ENCODE measurements at regions not wholly inside any gene's neighbourhood (a gene's known extent, or its start where the extent isn't known, plus 50 kb on each side); places are given as distances from the start of the nearest gene placed in this dataset.

DNA sequence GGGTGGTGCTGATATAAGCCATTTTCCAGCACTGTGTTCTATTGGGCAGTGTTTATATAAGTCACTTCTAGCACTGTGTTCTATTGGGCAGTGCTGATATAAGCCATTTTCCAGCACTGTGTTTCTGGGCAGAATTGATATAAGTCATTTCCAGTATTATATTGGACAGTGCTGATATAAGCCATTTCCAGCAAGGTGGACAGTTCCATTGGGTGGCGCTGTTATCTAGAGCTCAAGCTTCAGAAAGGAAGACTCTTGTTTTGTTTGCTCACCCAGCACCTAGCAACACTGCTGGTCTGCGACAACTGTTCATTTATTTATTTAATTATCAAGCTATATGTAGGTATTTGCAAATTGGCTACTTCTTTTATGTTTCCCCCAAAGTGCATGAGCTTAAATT lies 690.3 kb downstream of the AACS start:
- H3K4me3 ChIP-seq (ENCODE audit: low read depth, low read length), result no peak overlapping the region
- TF ChIP-seq, protein P1, sequence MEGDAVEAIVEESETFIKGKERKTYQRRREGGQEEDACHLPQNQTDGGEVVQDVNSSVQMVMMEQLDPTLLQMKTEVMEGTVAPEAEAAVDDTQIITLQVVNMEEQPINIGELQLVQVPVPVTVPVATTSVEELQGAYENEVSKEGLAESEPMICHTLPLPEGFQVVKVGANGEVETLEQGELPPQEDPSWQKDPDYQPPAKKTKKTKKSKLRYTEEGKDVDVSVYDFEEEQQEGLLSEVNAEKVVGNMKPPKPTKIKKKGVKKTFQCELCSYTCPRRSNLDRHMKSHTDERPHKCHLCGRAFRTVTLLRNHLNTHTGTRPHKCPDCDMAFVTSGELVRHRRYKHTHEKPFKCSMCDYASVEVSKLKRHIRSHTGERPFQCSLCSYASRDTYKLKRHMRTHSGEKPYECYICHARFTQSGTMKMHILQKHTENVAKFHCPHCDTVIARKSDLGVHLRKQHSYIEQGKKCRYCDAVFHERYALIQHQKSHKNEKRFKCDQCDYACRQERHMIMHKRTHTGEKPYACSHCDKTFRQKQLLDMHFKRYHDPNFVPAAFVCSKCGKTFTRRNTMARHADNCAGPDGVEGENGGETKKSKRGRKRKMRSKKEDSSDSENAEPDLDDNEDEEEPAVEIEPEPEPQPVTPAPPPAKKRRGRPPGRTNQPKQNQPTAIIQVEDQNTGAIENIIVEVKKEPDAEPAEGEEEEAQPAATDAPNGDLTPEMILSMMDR (conservative IDR thresholded peaks at IDR 0.05; ENCODE audit: low read depth, low read length), result no peak
- no peak for DNase-seq (ENCODE audit: low read depth)

DNA sequence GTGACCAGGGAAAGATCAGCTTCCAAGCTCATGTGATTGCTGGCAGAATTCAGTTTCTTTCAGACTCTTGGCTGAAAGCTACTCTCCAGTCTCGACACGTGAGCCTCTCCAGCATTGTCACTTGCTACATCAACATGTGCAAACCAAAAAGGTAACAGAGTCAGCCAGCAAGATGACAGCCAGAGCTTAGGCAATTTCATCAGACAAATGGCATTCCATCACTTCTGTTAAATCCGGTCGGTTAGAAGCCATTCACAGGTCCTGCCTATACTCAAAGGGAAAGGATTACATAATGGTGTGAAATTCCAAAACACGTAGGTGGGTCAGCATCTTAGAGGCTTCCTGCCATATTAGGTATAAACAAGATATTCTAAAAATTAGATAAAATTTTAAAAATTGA lies 700.9 kb downstream of the AACS start:
- H3K4me3 ChIP-seq (ENCODE audit: low read depth, low read length), result no peak overlapping the region
- TF ChIP-seq, protein P1 (conservative IDR thresholded peaks at IDR 0.05; ENCODE audit: low read depth, low read length), result no peak
- DNase-seq (ENCODE audit: low read depth), result no peak

DNA sequence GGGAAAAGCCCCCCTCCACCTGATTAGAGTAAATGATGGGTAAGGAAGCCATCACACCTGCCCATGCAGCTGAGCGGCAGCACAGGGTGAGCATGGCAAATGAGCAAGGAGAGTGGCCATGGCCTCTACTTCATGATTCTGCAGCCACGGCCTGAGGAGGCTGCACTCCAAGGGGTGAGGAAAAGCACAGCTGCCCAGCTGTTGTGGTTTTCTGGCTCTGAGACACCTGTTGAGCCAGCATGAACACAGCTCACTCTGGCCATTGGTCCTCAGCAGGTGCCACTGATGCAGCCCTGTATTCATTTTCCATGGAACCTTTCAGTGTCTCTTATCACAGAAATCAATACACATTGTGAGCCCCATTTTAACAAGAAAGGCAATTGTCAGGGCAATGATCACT lies 707.2 kb downstream of the AACS start:
- H3K4me3 ChIP-seq (ENCODE audit: low read depth, low read length), result no peak overlapping the region
- no peak for DNase-seq (ENCODE audit: low read depth)
- TF ChIP-seq, protein P1 (conservative IDR thresholded peaks at IDR 0.05; ENCODE audit: low read depth, low read length), result no peak

DNA sequence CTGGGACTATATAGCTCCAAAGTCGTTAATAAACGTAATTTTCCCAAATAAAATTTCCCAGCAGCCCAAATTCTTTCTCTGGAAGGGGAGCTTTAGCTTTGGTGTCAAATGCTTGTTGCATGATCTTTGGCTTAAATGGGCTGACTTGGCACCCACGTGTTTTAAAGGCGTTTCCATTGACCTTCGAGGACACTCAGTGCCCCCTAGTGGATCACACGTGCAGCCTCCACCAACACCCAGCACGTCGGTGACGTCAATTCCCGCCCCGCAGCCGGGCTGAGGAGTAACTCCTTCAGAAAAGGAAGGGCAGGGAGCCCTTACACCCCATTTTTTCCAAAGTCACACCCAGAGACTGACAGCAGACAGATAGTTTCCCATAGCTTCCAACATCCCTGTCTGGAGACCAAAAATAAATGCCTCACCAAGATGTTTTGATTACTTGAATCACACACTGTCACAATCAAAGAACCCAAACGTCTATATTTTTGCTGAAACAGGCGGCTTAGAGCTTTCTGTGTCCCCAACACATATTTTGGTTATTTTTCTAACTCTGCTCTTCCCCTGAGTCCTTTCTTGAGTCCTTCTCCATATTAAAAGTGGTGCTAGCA lies 707.9 kb downstream of the AACS start:
- H3K4me3 ChIP-seq (ENCODE audit: low read depth, low read length), result no peak overlapping the region
- no peak for DNase-seq (ENCODE audit: low read depth)
- TF ChIP-seq, protein P1 (conservative IDR thresholded peaks at IDR 0.05; ENCODE audit: low read depth, low read length), result no peak

DNA sequence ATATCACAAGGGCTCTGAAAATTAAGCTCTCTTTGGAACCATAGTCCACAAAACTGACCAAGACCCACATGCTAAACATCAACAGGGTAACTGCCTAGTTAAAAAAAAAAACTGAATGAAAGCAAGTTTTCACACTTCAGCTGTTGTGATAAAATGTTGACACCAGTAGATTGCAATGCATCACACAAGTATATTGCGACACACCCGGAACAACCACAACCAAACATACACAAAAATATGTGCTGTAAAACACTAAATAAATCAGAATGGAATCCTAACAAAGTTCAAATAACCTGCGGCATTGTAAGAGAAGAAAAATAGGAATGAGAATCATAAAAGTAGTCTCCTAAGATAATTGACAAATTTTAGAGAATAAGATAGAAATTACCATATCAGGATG lies 710.3 kb downstream of the AACS start:
- TF ChIP-seq, protein P1 (conservative IDR thresholded peaks at IDR 0.05; ENCODE audit: low read depth, low read length), result no peak
- no peak for DNase-seq (ENCODE audit: low read depth)
- no peak overlapping the region for H3K4me3 ChIP-seq (ENCODE audit: low read depth, low read length)

DNA sequence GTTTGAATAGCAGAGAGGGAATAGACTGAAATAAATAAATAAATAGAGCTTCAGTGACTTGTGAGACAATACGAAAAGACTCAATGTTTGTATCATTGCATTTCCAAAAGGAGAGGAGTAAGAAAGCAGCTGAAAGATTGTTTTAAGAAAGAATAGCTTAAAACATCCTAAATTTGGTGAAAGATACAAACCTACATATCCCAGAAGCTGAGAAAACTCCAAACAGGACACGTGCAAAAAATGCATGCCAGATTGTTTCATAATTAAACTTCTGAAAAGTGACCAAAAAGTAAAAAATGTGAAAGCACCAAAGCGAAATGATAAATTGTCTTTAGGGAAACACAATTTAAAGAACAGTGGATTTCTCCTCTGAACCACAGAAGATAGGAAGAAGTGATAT lies 711.0 kb downstream of the AACS start:
- TF ChIP-seq, protein P1 (conservative IDR thresholded peaks at IDR 0.05; ENCODE audit: low read depth, low read length), result no peak
- no peak overlapping the region for H3K4me3 ChIP-seq (ENCODE audit: low read depth, low read length)
- no peak for DNase-seq (ENCODE audit: low read depth)

DNA sequence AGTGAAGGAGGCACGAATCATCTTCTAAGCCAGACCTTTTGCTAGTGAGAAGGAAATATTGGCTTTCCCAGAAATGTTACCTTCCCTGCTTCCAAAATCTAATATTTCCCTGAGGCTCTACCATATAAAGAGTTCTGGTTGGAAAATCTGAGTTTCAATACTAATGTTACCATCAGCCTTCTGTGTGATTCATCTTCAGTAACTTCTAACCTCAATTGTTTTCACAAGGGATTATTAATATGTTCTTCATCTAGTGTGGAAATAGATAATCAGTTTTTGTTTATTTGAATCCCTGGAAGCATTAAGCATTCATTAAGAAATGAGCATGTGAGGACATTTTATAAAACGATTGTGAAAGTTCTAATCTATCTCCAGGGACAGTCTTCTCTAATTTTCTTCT lies 720.9 kb downstream of the AACS start:
- TF ChIP-seq, protein P1 (conservative IDR thresholded peaks at IDR 0.05; ENCODE audit: low read depth, low read length), result no peak
- DNase-seq (ENCODE audit: low read depth), result no peak
- H3K4me3 ChIP-seq (ENCODE audit: low read depth, low read length), result no peak overlapping the region
